Spleen (tissue), 11 donors: ENCODE measurements at regions not wholly inside any gene's neighbourhood (a gene's known extent, or its start where the extent isn't known, plus 50 kb on each side); places are given as distances from the start of the nearest gene placed in this dataset.

Experiments
- DNase-seq: peaks from one replicate; pipeline ENCODE4 v3.0.0-alpha.2; 2020
- H3K27ac ChIP-seq, 8 donors: fragments of 200-600 bp; sonication (generic) in 7 of 8; 1 replicate in 4 of 8; 2 replicates in 4 of 8; pipeline versions ENCODE4 v1.5.0 to v1.8.0; 2016 to 2021; ENCODE audit warnings: inconsistent platforms in 4 of 8, mild to moderate bottlenecking in 4 of 8, moderate library complexity in 1 of 8
- H3K27me3 ChIP-seq, 7 donors: fragments of 200-600 bp; sonication (generic) in 6 of 7; replicated peaks in 1 of 7; 1 replicate in 4 of 7; 2 replicates in 3 of 7; pipeline versions ENCODE4 v1.5.0 to v1.8.0; 2016 to 2021; ENCODE audit warnings: inconsistent platforms in 3 of 7, mild to moderate bottlenecking in 1 of 7
- H3K36me3 ChIP-seq, 6 donors: fragments of 200-600 bp; sonication (generic) in 5 of 6; 1 replicate in 4 of 6; 2 replicates in 2 of 6; pipeline versions ENCODE4 v1.5.0 to v1.8.0; 2016 to 2021; ENCODE audit warnings: inconsistent platforms in 2 of 6
- H3K4me1 ChIP-seq, 6 donors: fragments of 200-600 bp; sonication (generic) in 5 of 6; 1 replicate in 3 of 6; 2 replicates in 3 of 6; pipeline versions ENCODE4 v1.5.0 to v1.8.0; 2016 to 2021; ENCODE audit warnings: inconsistent platforms in 3 of 6
- H3K4me3 ChIP-seq, 8 donors: fragments of 200-600 bp; sonication (generic) in 7 of 8; 1 replicate in 4 of 8; 2 replicates in 4 of 8; pipeline versions ENCODE4 v1.5.0 to v1.8.0; 2016 to 2021; ENCODE audit warnings: inconsistent platforms in 4 of 8, mild to moderate bottlenecking in 4 of 8, moderate library complexity in 2 of 8
- H3K9me3 ChIP-seq, 8 donors: fragments of 200-600 bp; sonication (generic) in 7 of 8; 1 replicate in 4 of 8; 2 replicates in 4 of 8; pipeline versions ENCODE4 v1.5.0 to v1.8.0; 2016 to 2021; ENCODE audit warnings: inconsistent platforms in 4 of 8
- POLR2A ChIP-seq, 3 donors: fragments of 450-650 bp; IDR thresholded peaks; one replicate each; pipeline ENCODE4 v1.5.1; 2017; ENCODE audit warnings: antibody characterized with exemption in 3 of 3, mild to moderate bottlenecking in 1 of 3
- POLR2AphosphoS5 ChIP-seq, 3 donors: sonication (generic); formaldehyde crosslinking; IDR thresholded peaks; one replicate each; pipeline ENCODE4 v1.5.1; 2017; ENCODE audit warnings: antibody characterized with exemption in 3 of 3
- WGBS, 5 donors: extraction: QIAGEN DNeasy Blood & Tissue Kit in 3 of 5; methylation state at CpG; one replicate each; pipeline versions ENCODE4 v1.1.5 to v1.1.7; 2013 to 2018; 5-methylcytosine and 5-hydroxymethylcytosine counted together
- intact Hi-C: fragments of 100-400 bp; cut with DNase I; formaldehyde crosslinking; loops from one replicate; pipeline ENCODE4 v1.15.0; 2023; ENCODE audit warnings: low total_unique reads
- TF ChIP-seq, protein P1 (sequence below), 11 experiments: fragments of 200-600 bp in 7 of 11; fragments of 450-650 bp in 4 of 11; sonication (generic) in 4 of 11; IDR thresholded peaks in 8 of 11; conservative IDR thresholded peaks in 3 of 11; 1 replicate in 7 of 11; 2 replicates in 4 of 11; pipeline versions ENCODE4 v1.4.0 to v1.8.0; 2016 to 2021; ENCODE audit warnings: antibody characterized with exemption in 11 of 11, inconsistent platforms in 4 of 11, mild to moderate bottlenecking in 1 of 11
- donor health status: healthy with polysubstance abuse.
- donor health status: DM: no; HTN: no; CAD: no; lungs with moderate emphysema.
- donor health status: DM: no; HTN: no; CAD: no.
- donor health status: Bipolar disorder and iron deficiency.
- donor health status: healthy.
- donor health status: DM: no; HTN: no; CAD: no.
- donor health status: DM: yes; HTN: yes; CAD: no.

DNA sequence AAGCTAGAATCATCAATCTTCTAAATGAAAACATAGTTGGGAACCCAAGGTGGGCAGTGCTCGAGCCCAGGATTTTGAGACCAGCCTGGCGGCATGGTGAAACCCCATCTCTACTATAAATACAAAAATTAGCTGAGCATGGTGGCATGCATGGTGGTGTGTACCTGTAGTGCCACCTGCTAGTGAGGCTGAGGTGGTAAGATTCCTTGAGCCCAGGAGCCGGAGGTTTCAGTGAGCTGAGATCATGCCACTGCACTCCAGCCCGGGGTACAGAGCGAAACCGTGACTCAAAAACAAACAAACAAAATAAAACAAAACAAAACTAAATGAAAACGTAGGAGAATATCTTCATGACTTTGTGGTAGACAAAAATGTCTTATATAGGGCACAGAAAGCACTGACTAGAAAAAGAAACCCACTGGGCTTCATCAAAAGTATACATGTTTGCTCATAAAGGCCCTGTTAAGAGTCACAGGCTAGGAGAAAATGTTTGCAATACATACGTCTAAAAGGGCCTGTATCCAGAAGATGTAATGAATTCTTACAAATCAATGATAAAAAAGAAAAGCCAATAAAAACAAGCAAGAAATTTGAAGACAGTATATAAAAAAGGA is 353.6 kb downstream of the FGF9 start:
- TF ChIP-seq POLR2A (IDR thresholded peaks at IDR 0.05) (no peak), POLR2AphosphoS5 (IDR thresholded peaks at IDR 0.05) (no peak)
- TF ChIP-seq, protein P1, sequence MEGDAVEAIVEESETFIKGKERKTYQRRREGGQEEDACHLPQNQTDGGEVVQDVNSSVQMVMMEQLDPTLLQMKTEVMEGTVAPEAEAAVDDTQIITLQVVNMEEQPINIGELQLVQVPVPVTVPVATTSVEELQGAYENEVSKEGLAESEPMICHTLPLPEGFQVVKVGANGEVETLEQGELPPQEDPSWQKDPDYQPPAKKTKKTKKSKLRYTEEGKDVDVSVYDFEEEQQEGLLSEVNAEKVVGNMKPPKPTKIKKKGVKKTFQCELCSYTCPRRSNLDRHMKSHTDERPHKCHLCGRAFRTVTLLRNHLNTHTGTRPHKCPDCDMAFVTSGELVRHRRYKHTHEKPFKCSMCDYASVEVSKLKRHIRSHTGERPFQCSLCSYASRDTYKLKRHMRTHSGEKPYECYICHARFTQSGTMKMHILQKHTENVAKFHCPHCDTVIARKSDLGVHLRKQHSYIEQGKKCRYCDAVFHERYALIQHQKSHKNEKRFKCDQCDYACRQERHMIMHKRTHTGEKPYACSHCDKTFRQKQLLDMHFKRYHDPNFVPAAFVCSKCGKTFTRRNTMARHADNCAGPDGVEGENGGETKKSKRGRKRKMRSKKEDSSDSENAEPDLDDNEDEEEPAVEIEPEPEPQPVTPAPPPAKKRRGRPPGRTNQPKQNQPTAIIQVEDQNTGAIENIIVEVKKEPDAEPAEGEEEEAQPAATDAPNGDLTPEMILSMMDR (IDR thresholded peaks at IDR 0.05 in 8 of 11, conservative IDR thresholded peaks at IDR 0.05 in 3 of 11): no peak
- no peaks in the 10 kb centered on the region for H3K27me3 ChIP-seq
- H3K9me3 ChIP-seq: no peaks in the 10 kb centered on the region
- intact Hi-C loops: no loop called here
- H3K4me3 ChIP-seq: no peak overlapping the region
- no peaks in the 10 kb centered on the region for H3K36me3 ChIP-seq
- DNase-seq: no peak
- no peaks in the 10 kb centered on the region for H3K4me1 ChIP-seq
- 83 to 94% (median 90%) methylated on average over 8 of the region's 8 CpGs for WGBS, 5 donors
- no peak overlapping the region for H3K27ac ChIP-seq

DNA sequence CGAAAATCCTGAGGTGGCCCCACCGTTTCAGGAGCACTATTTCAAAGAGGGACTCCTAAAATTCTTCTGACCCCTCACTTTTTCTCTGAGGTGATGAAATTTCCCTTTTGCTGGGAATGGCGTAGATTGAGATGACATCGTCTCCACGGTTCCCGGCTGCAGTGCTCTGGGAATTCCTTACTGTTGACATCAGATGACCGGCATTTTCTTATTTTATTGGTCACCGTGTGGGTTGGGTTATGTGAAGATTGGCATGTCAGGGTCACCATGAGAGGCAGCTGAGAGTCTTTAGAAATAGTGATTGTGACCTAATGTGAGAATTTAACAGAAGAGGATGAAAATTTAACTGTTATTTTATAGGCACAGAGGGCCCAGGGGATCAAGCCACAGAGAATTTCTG is 356.7 kb downstream of the FGF9 start:
- Histone ChIP-seq H3K27me3 (no peaks in the 10 kb centered on the region), H3K4me1 (no peaks in the 10 kb centered on the region), H3K27ac (no peak overlapping the region), H3K36me3 (no peaks in the 10 kb centered on the region), H3K4me3 (no peak overlapping the region), H3K9me3 (no peaks in the 10 kb centered on the region)
- intact Hi-C loops: no loop called here
- TF ChIP-seq, protein P1 (IDR thresholded peaks at IDR 0.05 in 8 of 11, conservative IDR thresholded peaks at IDR 0.05 in 3 of 11): no peak
- no peak for TF ChIP-seq POLR2A (IDR thresholded peaks at IDR 0.05)
- TF ChIP-seq POLR2AphosphoS5 (IDR thresholded peaks at IDR 0.05): no peak
- no peak for DNase-seq
- WGBS, 5 donors: 86 to 93% (median 91%) methylated on average over 8 of the region's 8 CpGs

DNA sequence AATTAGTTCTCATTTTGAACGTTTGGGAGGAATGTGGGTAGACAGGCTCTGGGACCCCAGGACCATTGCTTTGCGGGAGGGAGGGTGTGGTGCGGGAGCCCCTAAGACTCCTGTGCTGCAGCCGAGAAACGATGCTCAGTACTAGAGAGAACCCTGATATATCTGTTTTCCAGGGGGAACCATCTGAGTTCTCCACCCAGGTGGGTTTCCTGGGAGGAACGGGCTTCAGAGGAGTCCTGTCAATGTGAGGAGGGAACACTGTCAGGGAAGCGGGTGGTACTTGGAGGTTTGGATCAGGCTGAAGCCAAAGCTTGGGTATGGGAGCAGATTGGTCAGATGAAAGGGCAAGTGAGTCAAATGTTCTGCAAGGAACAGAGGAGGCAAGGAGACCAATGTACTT is 358.0 kb downstream of the FGF9 start:
- H3K9me3 ChIP-seq: no peaks in the 10 kb centered on the region
- H3K4me1 ChIP-seq: no peaks in the 10 kb centered on the region
- intact Hi-C loops: no loop called here
- H3K27ac ChIP-seq: no peak overlapping the region
- no peaks in the 10 kb centered on the region for H3K27me3 ChIP-seq
- WGBS, 5 donors: 83 to 89% (median 86%) methylated on average over 7 of the region's 7 CpGs
- no peak for DNase-seq
- no peak overlapping the region for H3K4me3 ChIP-seq
- TF ChIP-seq, protein P1 (IDR thresholded peaks at IDR 0.05 in 8 of 11, conservative IDR thresholded peaks at IDR 0.05 in 3 of 11): no peak
- TF ChIP-seq POLR2A (IDR thresholded peaks at IDR 0.05): no peak
- TF ChIP-seq POLR2AphosphoS5 (IDR thresholded peaks at IDR 0.05): no peak
- H3K36me3 ChIP-seq: no peaks in the 10 kb centered on the region

DNA sequence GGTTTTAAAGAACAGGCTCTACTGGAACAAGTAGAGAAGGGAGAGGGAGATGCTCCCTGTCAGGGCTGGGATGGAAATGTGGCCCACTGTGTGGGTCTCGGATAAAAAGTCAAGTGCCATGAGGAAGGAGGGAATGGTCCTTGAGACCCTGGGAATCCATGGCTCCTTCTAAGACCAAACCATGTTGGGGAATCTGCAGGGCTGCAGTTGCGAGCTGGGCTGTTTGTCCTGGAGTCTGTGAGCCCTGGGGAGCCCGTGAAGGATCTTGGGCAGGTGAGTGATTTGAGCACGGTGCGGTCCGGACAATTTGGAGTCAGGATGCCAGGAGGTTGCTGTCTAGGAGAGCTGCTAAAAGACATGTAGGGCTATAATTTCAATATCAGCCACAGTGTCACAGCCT is 359.4 kb downstream of the FGF9 start:
- intact Hi-C loops: no loop called here
- no peaks in the 10 kb centered on the region for H3K4me1 ChIP-seq
- TF ChIP-seq, protein P1 (IDR thresholded peaks at IDR 0.05 in 8 of 11, conservative IDR thresholded peaks at IDR 0.05 in 3 of 11): no peak
- no peak for TF ChIP-seq POLR2AphosphoS5 (IDR thresholded peaks at IDR 0.05)
- no peak for TF ChIP-seq POLR2A (IDR thresholded peaks at IDR 0.05)
- no peak overlapping the region for H3K4me3 ChIP-seq
- no peak overlapping the region for H3K27ac ChIP-seq
- no peaks in the 10 kb centered on the region for H3K27me3 ChIP-seq
- H3K36me3 ChIP-seq: no peaks in the 10 kb centered on the region
- 79 to 92% (median 86%) methylated on average over 6 of the region's 6 CpGs for WGBS, 5 donors
- no peaks in the 10 kb centered on the region for H3K9me3 ChIP-seq
- no peak for DNase-seq
